Endodermal cell (in vitro differentiated cells): ENCODE measurements at regions not wholly inside any gene's neighbourhood (a gene's known extent, or its start where the extent isn't known, plus 50 kb on each side); places are given as distances from the start of the nearest gene placed in this dataset.

Experiments
- DNase-seq: peaks from one replicate; pipeline ENCODE4 v3.0.0-alpha.2; 2017
- H3K27ac ChIP-seq: 2 replicates; pipeline ENCODE4 v1.5.1; 2013; ENCODE audit warnings: mild to moderate bottlenecking, low read depth, low read length, moderate library complexity
- H3K27me3 ChIP-seq: 2 replicates; pipeline ENCODE4 v1.6.1; 2013; ENCODE audit warnings: mild to moderate bottlenecking, low read length, moderate library complexity; ENCODE audit not compliant: insufficient read depth, control insufficient read depth, poor library complexity, severe bottlenecking
- H3K36me3 ChIP-seq: 2 replicates; pipeline ENCODE4 v1.7.0; 2013; ENCODE audit warnings: mild to moderate bottlenecking, low read length, moderate library complexity; ENCODE audit not compliant: control insufficient read depth, insufficient read depth
- H3K4me1 ChIP-seq: one replicate; pipeline ENCODE4 v1.7.0; 2013; ENCODE audit warnings: low read length; ENCODE audit not compliant: control insufficient read depth, insufficient read depth
- H3K4me3 ChIP-seq: 2 replicates; pipeline ENCODE4 v1.5.1; 2013; ENCODE audit warnings: mild to moderate bottlenecking, low read length, moderate library complexity
- H3K9ac ChIP-seq: 2 replicates; pipeline ENCODE4 v1.6.1; 2013; ENCODE audit warnings: mild to moderate bottlenecking, low read length, moderate library complexity; ENCODE audit not compliant: poor library complexity, severe bottlenecking; ENCODE audit errors: extremely low read depth
- H3K9me3 ChIP-seq: 2 replicates; pipeline ENCODE4 v1.6.1; 2013; ENCODE audit warnings: mild to moderate bottlenecking, low read length, moderate library complexity; ENCODE audit not compliant: control insufficient read depth
- H3K27ac Mint-ChIP-seq: 2 replicates; pipeline ENCODE4 v1.8.0; 2020; ENCODE audit warnings: mixed read lengths
- H3K27me3 Mint-ChIP-seq: 2 replicates; pipeline ENCODE4 v1.8.0; 2021; ENCODE audit warnings: mild to moderate bottlenecking, mixed read lengths; ENCODE audit not compliant: insufficient read depth
- H3K36me3 Mint-ChIP-seq: 2 replicates; pipeline ENCODE4 v1.8.0; 2020; ENCODE audit warnings: low read depth, mixed read lengths
- H3K4me1 Mint-ChIP-seq: 2 replicates; pipeline ENCODE4 v1.8.0; 2020; ENCODE audit warnings: mixed read lengths
- H3K4me3 Mint-ChIP-seq: 2 replicates; pipeline ENCODE4 v1.8.0; 2020; ENCODE audit warnings: mild to moderate bottlenecking, moderate library complexity, mixed read lengths
- H3K9me3 Mint-ChIP-seq: 2 replicates; pipeline ENCODE4 v1.8.0; 2020; ENCODE audit warnings: mild to moderate bottlenecking, mixed read lengths
- CTCF ChIP-seq: fragments of 200-600 bp; sonication (generic); conservative IDR thresholded peaks from 2 replicates; pipeline ENCODE4 v1.5.0; 2021; ENCODE audit warnings: antibody characterized with exemption, mild to moderate bottlenecking
- WGBS, 2 experiments: methylation state at CpG; one replicate each; pipeline versions ENCODE4 v1.1.5 to v1.1.7; 2013; ENCODE audit warnings: missing lambda C conversion rate in 2 of 2, mixed read lengths in 1 of 2; ENCODE audit not compliant: insufficient coverage in 1 of 2, insufficient read length in 1 of 2; 5-methylcytosine and 5-hydroxymethylcytosine counted together

GRCh38 chr6:44723439-44724197 lies 336.1 kb downstream of the CDC5L start:
- H3K9ac ChIP-seq = no peak overlapping the region
- DNase-seq = no peak
- H3K4me3 ChIP-seq = no peak overlapping the region
- TF ChIP-seq CTCF = no peak
- H3K9me3 ChIP-seq = no peaks in the 10 kb centered on the region
- no peaks in the 10 kb centered on the region for H3K36me3 ChIP-seq
- no peak overlapping the region for H3K27ac ChIP-seq
- Mint-ChIP-seq H3K4me3 (no peak overlapping the region), H3K27ac (no peak overlapping the region), H3K4me1 (no peaks in the 10 kb centered on the region), H3K36me3 (no peaks in the 10 kb centered on the region), H3K27me3 (peaks cover 2% of the 10 kb centered on the region), H3K9me3 (no peaks in the 10 kb centered on the region)
- H3K4me1 ChIP-seq = no peaks in the 10 kb centered on the region
- WGBS, 2 experiments = 86 to 87% methylated on average over 5 of the region's 5 CpGs
- H3K27me3 ChIP-seq = no peaks in the 10 kb centered on the region

GRCh38 chr6:44725070-44725469 lies 337.6 kb downstream of the CDC5L start:
- 91 to 100% methylated on average over 2 to 4 of the region's 4 CpGs for WGBS, 2 experiments
- Mint-ChIP-seq H3K4me1 (no peaks in the 10 kb centered on the region), H3K36me3 (no peaks in the 10 kb centered on the region), H3K9me3 (no peaks in the 10 kb centered on the region), H3K4me3 (no peak overlapping the region), H3K27me3 (peaks cover 2% of the 10 kb centered on the region), H3K27ac (no peak overlapping the region)
- Histone ChIP-seq H3K4me1 (no peaks in the 10 kb centered on the region), H3K36me3 (no peaks in the 10 kb centered on the region), H3K9ac (no peak overlapping the region), H3K27me3 (no peaks in the 10 kb centered on the region), H3K27ac (no peak overlapping the region), H3K4me3 (no peak overlapping the region), H3K9me3 (no peaks in the 10 kb centered on the region)
- DNase-seq = no peak
- no peak for TF ChIP-seq CTCF

GRCh38 chr6:44727651-44728630 lies 340.4 kb downstream of the CDC5L start:
- H3K27me3 ChIP-seq = no peaks in the 10 kb centered on the region
- no peaks in the 10 kb centered on the region for H3K4me1 ChIP-seq
- H3K9me3 ChIP-seq = no peaks in the 10 kb centered on the region
- H3K4me3 ChIP-seq = no peak overlapping the region
- H3K9ac ChIP-seq = no peak overlapping the region
- TF ChIP-seq CTCF = no peak
- no peak overlapping the region for H3K4me3 Mint-ChIP-seq
- H3K36me3 Mint-ChIP-seq = no peaks in the 10 kb centered on the region
- WGBS, 2 experiments = 95 to 96% methylated on average over 40 to 44 of the region's 44 CpGs
- H3K27me3 Mint-ChIP-seq = peaks cover 2% of the 10 kb centered on the region
- no peak overlapping the region for H3K27ac Mint-ChIP-seq
- H3K4me1 Mint-ChIP-seq = no peaks in the 10 kb centered on the region
- no peaks in the 10 kb centered on the region for H3K36me3 ChIP-seq
- H3K27ac ChIP-seq = no peak overlapping the region
- no peaks in the 10 kb centered on the region for H3K9me3 Mint-ChIP-seq
- DNase-seq = no peak
